ENCODE measurements at regions not wholly inside any gene's neighbourhood (a gene's known extent, or its start where the extent isn't known, plus 50 kb on each side); places are given as distances from the start of the nearest gene placed in this dataset.

DNA sequence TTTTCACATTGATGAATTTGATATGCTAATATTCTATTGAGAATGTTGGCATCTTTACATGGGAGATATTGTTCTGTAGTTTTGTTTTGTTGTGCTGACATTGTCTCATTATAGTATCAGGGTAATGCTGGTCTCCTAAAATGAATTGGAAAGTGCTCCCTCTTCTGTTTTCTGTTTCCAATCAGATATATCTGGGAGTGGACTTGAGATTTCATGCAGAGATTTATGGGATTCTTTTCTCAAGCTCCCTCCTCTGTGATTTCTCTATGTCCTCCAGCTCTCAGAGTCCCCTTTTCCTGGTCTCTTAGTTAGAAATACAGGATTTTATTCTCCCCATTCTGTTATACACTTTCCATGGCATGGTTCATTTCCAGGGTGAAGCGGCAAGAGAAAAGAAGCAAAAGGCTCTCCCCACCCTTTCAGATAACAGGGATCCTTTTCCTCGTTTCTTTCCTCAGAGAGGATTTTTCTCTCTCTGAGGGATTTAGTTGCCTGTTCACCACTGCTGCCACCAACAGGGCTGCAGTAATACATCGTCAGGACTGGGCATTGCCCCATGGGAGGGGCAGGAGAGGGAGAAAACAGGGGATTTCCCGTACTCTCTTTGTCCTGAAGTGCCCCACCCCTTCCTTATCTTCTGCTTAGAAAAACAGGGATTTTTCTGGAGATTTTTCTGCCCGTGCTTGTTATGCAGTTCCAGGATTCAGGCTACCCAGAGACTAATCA, 59.3 kb upstream of the STMND1 start:
- H3K4me3 ChIP-seq (ENCODE audit: low read depth in 1 of 2, low read length in 2 of 2) = no peak overlapping the region
- no peak overlapping the region for H3K4me2 ChIP-seq (ENCODE audit: insufficient read depth, low read length)
- H3K4me1 ChIP-seq (ENCODE audit: insufficient read depth, low read length) = no peaks in the 10 kb centered on the region
- no peaks in the 10 kb centered on the region for H3K36me3 ChIP-seq (ENCODE audit: insufficient read depth, low read length)
- no peak overlapping the region for H2AFZ ChIP-seq (ENCODE audit: low read depth, low read length)
- no peaks in the 10 kb centered on the region for H3K27me3 ChIP-seq (ENCODE audit: insufficient read depth, low read length, poor library complexity)
- H3K9me3 ChIP-seq (ENCODE audit: insufficient read depth, low read length, severe bottlenecking) = no peaks in the 10 kb centered on the region
- ATAC-seq (ENCODE audit: insufficient read depth, low read depth) (no peak), DNase-seq (no peak)
- TF ChIP-seq CTCF (IDR thresholded peaks at IDR 0.05; ENCODE audit: borderline replicate concordance, extremely low read depth, low read length, poor library complexity, severe bottlenecking) (no peak), EZH2 (IDR thresholded peaks at IDR 0.05; ENCODE audit: borderline replicate concordance, low read depth, low read length, severe bottlenecking) (no peak)
- no peak overlapping the region for H3K27ac ChIP-seq (ENCODE audit: low read length)
- no peaks in the 10 kb centered on the region for H3K79me2 ChIP-seq (ENCODE audit: insufficient read depth, low read length)
- H4K20me1 ChIP-seq (ENCODE audit: insufficient read depth, low read length) = no peaks in the 10 kb centered on the region
- H3K9ac ChIP-seq (ENCODE audit: low read depth, low read length) = no peak overlapping the region

GRCh38 chr6:17039266-17039665, 62.6 kb upstream of the STMND1 start:
- Histone ChIP-seq H3K36me3 (ENCODE audit: insufficient read depth, low read length) (no peaks in the 10 kb centered on the region), H3K4me1 (ENCODE audit: insufficient read depth, low read length) (no peaks in the 10 kb centered on the region), H4K20me1 (ENCODE audit: insufficient read depth, low read length) (no peaks in the 10 kb centered on the region), H3K9me3 (ENCODE audit: insufficient read depth, low read length, severe bottlenecking) (no peaks in the 10 kb centered on the region), H3K27ac (ENCODE audit: low read length) (no peak overlapping the region), H3K79me2 (ENCODE audit: insufficient read depth, low read length) (no peaks in the 10 kb centered on the region), H2AFZ (ENCODE audit: low read depth, low read length) (no peak overlapping the region), H3K4me2 (ENCODE audit: insufficient read depth, low read length) (no peak overlapping the region), H3K27me3 (ENCODE audit: insufficient read depth, low read length, poor library complexity) (no peaks in the 10 kb centered on the region), H3K4me3 (ENCODE audit: low read depth in 1 of 2, low read length in 2 of 2) (no peak overlapping the region), H3K9ac (ENCODE audit: low read depth, low read length) (no peak overlapping the region)
- ATAC-seq (ENCODE audit: insufficient read depth, low read depth) (no peak), DNase-seq (no peak)
- TF ChIP-seq EZH2 (IDR thresholded peaks at IDR 0.05; ENCODE audit: borderline replicate concordance, low read depth, low read length, severe bottlenecking) (no peak), CTCF (IDR thresholded peaks at IDR 0.05; ENCODE audit: borderline replicate concordance, extremely low read depth, low read length, poor library complexity, severe bottlenecking) (no peak)

- Histone ChIP-seq H3K4me3 (ENCODE audit: low read depth in 1 of 2, low read length in 2 of 2) (no peak overlapping the region), H3K36me3 (ENCODE audit: insufficient read depth, low read length) (no peaks in the 10 kb centered on the region), H3K4me1 (ENCODE audit: insufficient read depth, low read length) (no peaks in the 10 kb centered on the region), H4K20me1 (ENCODE audit: insufficient read depth, low read length) (no peaks in the 10 kb centered on the region), H3K27ac (ENCODE audit: low read length) (no peak overlapping the region), H3K4me2 (ENCODE audit: insufficient read depth, low read length) (no peak overlapping the region), H3K79me2 (ENCODE audit: insufficient read depth, low read length) (no peaks in the 10 kb centered on the region), H3K9ac (ENCODE audit: low read depth, low read length) (no peak overlapping the region), H2AFZ (ENCODE audit: low read depth, low read length) (no peak overlapping the region), H3K9me3 (ENCODE audit: insufficient read depth, low read length, severe bottlenecking) (no peaks in the 10 kb centered on the region), H3K27me3 (ENCODE audit: insufficient read depth, low read length, poor library complexity) (no peaks in the 10 kb centered on the region)
- no peak for TF ChIP-seq CTCF (IDR thresholded peaks at IDR 0.05; ENCODE audit: borderline replicate concordance, extremely low read depth, low read length, poor library complexity, severe bottlenecking)
- no peak for TF ChIP-seq EZH2 (IDR thresholded peaks at IDR 0.05; ENCODE audit: borderline replicate concordance, low read depth, low read length, severe bottlenecking)
- no peak for ATAC-seq (ENCODE audit: insufficient read depth, low read depth)
- DNase-seq = no peak
These were observed 63.5 kb upstream of the STMND1 start for GRCh38 chr6:17038316-17038715.
